NCI-H460 (cell line): ENCODE measurements at regions not wholly inside any gene's neighbourhood (a gene's known extent, or its start where the extent isn't known, plus 50 kb on each side); places are given as distances from the start of the nearest gene placed in this dataset.
"Not testable (repeated sequence)": the region's sequence is repeated elsewhere in the genome, so short reads cannot be mapped to it uniquely, and the experiment has no call there.

ENCODE experiments used
- DNase-seq: peaks from one replicate; pipeline ENCODE4 v3.0.0-alpha.2; 2016; ENCODE audit warnings: low read depth; ENCODE audit errors: extremely low read depth

DNA sequence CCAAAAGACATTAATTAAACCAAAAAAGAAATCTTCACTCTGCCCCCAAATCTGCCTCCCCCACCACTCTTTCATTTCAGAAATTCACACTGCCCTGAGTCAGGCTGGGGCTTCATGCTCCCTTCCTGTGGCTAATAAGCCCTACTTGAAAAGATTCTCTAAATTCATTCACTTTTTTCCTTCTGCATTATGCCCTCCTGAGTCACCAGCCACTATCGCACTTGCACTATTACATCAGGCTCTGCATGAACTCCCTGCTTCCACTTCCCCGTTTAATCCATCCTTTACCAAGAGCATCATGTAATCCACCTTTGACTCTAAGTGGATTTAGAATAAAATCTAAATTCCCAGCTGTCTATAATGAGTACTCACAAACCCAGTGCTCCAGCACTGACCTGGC is 295.4 kb upstream of the KLF3 start:
- no peak for DNase-seq

DNA sequence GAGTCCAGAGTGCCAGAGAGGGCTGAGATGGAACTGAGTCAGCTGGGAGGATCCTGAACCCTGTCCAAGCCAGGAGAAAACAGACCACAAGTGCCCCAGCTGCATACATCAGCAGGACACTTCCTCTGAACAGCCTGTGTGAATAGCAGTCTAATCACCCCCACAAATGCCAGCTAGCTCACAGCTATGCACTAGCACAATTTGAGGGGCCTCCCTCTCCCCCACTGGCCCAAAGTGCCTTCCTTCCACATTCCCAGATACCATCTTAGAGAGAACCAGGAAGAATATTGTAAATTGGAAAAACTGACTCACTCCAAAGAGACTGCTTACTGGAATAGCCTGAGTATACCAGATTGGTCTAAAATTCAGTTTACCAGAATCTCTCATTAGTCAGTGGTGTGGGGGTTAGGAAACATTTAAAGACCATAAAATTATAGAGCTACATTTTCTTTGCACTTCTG is 292.6 kb upstream of the KLF3 start:
- no peak for DNase-seq

DNA sequence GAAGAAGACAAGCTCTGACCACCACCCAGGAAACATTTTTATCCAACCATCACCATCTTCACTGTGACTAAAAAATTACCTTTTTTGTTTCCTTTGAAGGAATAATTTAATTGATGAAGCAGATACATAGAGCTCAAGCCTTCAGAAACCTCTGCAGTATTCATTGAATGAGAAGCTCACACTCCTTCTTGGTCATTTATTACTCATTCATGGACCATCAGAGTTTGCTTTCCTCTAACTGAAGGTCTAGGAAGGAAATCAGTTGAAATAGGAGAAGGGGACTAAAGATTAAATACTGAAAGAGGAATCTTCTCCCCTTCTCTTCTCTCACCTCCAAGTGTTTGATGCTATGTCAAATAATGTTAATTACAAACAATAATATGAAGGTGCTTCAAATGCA is 290.6 kb upstream of the KLF3 start:
- no peak for DNase-seq

DNA sequence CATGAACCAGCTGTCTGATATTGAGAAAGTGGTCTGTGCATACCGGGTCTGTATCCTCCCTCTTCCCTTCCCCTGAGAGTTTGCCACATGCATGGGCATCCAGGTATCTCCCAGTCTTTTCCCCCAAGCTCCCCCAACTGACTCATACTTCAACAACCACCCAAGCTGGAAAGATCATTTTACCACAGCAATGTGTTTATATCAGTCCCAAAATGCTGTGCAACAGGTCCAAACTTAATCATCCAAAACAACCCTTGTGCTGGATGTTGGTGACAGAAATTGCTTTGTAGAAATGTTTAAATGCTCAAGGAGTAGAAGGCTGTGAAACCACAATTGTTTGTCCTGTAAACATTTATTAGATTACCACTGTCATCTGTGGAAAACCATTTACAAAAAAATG is 286.8 kb upstream of the KLF3 start:
- DNase-seq = no peak

DNA sequence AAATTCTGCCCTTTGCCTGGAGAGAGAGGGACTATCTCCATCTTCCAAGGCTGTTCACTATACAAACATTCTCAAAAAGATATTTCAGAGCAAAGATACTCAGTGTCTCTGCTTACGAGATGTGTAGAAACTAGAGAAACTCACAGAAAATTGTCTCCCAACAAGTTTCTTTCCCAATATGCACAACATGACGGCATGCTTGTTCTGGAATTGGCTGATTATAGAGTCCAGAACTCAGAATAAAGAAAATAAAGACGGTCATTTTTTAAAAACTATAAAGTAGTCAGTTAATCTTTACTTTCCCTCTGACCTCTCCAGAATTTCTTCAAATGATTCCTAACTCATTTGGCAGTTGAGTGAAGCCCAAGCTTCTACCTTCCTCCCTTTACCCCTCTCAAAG is 285.5 kb upstream of the KLF3 start:
- no peak for DNase-seq

DNA sequence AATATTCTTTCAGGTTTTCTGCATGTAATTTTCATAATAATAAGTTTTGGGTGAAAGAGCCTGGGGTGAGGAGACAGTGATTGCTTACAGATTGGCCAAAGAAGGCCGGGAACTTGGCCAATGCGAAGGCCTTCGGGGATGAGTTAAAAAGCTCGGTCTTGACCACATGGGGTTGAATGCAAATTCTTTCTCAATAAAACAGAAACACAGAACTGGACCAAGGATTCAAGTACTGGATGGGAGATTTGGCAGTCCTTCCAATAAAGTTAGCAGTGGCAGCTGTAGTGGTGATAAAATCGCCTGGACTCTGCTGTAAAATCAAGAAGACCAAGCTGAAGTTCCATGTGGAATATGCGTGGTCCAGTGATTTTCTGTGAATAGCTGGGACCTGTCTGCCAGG is 282.2 kb upstream of the KLF3 start:
- DNase-seq = no peak

DNA sequence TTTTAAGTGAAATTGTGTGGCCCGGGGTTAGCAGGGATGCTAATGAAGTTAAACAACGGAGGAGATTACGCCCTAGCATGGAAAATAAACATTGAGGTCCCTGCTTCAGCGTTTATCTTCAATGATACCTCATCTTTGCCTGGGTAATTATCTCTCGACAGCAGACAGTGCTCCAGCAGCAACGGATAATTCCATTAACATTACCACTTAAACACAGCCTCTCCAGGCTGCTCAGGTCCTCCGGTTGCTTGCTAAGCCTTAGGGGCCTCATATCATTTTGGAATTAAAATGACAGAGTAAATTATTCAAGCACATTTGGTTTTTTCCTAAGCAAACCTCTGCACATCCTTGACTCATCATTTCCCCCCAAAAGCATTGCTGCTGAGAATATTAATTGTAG is 281.5 kb upstream of the KLF3 start:
- no peak for DNase-seq

DNA sequence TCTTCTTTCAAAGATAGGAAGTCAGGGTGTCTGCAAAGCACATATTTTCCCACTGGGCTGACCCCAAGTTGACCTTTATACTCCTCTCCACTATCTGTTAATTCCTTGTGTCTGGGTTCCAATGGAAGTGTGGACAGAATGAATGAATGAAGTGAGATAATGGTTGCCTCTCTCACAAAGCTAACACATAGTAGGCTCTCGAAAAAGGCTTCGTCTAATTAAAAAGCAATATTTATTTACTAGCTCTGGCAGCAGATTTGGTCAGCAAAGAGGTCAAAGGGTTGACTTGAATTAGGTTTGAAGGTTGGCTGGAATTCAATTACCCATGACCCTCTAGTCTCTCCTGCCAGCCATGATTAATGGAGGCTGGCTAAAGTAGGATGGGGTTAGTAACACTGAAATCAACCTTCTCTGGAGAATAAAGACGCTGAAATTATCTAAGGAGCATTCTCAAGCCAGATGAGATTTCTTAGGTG is 280.3 kb upstream of the KLF3 start:
- DNase-seq = no peak

DNA sequence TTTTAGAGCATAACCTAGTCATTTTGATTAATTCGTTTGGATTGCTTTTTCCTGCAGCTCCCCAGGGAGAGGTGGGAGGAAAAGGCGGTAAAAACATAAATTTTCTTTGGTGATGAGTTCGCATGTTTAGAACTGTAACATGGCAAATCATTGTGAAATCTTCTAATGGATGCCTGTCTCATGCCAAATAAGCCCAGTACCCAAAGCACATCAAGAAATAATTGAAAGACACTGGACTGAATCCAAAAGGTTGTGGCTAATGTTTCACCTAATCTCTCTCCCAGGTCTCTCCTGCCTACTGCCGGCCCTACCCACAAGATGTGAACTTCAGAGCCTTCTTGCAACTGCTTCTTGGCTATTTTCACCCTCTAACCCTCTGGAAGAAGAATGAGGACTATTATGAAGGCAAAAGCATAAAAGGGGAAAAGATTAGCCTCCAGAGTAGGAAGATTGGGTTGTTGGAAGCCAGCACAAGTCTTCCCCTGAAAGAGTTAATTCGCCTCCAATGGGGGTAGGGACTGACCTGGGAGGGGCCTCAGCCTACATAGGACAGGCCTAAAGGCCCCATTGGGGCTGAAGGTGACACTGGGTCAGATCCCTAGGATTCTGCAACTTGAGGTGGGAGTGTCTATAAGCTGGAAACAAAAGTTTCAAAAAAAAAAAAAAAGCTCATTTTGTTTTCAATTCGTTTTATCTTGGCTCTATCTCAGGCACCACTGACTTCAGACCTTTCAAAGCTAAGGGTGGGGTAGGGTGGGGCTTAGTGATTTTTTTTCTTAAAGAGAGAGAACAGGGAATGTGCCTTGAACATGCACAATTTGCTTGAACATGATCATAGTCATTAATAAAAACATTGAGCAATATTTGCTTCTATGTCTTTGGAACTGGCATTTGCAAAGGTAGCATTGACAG is 278.6 kb upstream of the KLF3 start:
- DNase-seq = no peak

DNA sequence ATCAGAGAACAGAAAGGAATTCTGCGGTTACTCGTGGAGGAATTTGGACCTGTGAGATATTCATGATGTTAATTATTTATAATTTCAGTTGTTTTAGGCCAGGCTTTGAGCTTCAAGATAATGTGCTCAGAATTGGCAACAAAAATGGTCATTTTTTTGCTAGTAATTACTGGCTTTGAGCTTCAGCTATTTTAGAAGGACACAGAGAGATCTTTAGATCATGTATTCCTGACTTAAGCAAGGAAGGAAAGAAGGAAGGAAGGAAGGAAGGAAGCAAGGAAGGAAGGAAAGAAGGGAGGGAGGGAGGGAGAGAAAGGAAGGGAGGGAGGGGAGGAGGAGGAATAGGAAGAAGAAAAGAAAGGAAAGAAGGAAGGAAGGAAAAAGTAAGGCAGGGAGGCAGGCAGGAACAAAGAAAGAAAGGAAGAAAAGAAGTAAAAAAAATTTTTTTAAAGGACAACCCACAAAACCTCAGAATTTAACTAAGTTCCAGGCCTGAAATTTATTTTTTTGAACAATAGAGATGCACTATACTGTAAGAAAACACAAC is 277.9 kb upstream of the KLF3 start:
- no peak for DNase-seq

DNA sequence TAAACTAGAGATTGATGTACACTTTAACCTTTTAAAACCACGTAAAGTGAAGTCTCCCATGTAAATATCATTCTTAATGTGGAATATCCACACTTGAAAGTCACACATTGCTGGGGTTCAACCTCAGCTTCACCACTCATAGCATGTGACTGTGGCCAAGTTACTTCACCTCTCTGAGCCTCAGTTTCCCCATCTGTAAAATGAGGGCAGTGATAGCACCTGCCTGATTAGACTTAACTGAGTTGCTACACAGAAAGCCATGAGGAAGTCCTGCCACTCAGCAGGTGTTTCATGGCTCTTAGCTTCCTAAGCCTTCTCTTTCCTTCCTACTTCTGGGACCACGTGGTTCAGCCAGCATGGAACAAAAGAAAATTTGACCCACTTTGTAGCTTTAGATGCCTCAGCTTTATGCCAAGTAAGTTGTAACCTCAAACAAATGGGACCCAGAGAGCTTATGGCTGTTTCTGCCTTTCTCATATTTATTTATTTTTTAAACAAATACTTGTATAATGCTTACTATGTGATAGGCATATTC is 277.3 kb upstream of the KLF3 start:
- no peak for DNase-seq

DNA sequence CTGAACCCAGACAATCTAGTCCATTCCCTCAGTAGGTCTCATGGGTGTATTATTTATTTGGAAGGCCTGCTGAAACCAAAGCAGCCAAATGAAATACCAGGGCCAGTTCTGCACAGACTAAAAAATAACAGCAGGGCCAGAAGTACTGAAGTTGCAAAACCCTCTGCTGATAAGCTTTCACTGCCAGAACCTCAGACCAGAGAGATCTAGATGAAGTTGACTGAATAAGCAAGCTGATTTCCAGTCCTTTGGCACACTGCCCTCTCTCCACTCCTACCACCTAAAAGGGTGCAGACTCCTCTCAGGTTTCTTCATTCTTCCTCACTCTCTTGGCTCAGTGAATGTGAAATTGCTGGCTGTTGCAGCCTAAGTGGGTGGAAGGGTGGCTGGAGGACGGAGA is 276.7 kb upstream of the KLF3 start:
- DNase-seq = no peak

DNA sequence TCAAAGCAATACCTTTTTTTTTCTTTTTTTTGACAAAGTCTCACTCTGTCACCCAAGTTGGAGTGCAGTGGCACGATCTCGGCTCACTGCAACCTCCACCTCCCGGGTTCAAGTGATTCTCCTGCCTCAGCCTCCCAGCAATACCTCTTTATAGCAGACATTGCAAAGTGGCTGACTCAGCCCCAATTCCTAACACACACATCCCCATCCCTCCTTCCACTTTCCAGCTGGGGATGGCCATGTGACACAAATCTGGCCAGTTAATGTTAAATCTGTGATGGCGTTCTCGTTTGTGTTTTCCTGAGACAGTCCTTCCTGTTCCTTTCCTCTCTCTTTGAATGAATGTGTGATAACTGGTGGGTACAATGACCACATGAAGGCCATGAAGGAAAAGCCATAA is 276.2 kb upstream of the KLF3 start:
- DNase-seq = no peak

DNA sequence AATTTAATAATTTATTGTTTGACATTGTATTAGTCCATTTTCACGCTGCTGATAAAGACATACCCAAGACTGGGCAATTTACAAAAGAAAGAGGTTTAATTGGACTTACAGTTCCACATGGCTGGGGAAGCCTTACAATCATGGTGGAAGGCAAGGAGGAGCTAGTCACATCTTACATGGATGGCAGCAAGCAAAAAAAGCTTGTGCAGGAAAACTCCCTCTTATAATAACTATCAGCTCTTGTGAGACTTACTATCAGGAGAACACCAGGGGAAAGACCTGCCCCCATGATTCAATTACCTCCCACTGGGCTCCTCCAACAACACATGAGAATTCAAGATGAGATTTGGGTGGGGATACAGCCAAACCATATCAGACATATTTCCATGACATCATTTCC is 275.1 kb upstream of the KLF3 start:
- not testable (repeated sequence) for DNase-seq

DNA sequence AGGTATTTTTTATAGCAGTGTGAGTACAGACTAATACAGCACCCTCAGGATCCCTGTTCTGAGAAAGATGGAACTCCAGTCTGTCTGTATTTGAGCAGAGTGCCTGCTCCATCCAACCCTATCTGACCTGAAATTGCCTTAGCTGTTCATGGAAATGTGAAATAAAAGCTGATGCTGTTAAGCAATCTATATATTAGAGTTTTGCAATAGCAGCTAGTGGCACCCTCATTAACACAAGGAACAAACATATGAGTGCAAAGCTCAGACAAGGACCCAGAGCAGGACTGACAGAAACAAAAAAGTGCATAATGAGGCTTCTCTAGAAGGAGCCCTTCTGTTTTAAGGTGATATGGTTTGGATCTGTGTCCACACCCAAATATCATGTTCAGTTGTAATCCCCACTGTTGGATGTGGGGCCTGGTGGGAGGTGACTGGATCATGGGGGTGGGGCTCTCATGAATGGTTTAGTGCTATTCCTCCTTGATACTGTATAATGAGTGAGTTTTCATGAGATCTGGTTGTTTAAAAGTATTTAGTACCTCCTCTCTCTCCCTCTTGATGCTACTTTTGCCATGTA is 272.9 kb upstream of the KLF3 start:
- DNase-seq = no peak

DNA sequence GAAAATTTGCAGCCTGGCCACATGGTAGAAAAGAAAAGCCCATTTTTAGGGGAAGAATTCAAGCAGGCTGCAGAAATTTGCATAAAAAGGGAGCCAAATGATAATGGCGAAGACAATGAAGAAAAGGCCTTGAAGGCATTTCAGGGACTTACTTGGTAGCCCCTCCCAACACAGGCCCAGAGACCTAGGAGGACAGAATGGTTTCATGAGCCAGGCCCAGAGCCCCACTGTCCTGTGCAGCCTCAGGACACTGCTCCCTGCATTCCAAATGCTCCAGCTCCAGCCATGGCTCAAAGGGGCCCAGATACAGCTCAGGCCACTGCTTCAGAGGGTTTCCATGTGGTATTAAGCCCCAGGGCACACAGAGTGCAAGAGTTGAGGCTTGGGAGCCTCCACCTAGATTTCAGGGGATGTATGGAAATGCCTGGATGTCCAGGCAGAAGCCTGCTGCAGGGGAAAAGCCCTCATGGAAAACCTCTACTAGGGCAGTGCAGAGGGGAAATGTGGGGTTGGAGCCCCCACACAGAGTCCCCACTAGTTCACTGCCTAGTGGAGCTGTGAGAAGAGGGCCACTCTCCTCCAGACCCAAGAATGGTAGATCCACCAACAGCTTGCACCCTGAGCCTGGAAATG is 271.7 kb upstream of the KLF3 start:
- no peak for DNase-seq

DNA sequence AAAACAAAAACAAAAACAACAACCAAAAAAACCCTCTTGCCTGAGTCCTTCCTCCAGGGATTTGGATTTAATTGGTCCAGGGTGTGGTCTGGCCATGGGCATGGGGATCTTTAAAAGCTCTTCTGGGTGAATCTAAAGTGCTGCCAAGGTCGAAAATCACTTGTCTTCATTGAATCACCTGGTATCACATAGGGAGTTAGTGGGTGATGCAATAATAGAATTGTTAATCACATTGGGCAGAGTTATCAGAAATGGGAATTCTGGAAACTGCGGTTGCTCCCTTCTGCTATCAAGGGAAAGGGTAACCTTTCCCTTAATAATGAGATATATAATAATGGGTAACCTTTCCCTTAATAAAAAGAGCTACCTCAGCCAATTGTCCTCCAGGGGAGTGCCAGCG is 267.9 kb upstream of the KLF3 start:
- no peak for DNase-seq

DNA sequence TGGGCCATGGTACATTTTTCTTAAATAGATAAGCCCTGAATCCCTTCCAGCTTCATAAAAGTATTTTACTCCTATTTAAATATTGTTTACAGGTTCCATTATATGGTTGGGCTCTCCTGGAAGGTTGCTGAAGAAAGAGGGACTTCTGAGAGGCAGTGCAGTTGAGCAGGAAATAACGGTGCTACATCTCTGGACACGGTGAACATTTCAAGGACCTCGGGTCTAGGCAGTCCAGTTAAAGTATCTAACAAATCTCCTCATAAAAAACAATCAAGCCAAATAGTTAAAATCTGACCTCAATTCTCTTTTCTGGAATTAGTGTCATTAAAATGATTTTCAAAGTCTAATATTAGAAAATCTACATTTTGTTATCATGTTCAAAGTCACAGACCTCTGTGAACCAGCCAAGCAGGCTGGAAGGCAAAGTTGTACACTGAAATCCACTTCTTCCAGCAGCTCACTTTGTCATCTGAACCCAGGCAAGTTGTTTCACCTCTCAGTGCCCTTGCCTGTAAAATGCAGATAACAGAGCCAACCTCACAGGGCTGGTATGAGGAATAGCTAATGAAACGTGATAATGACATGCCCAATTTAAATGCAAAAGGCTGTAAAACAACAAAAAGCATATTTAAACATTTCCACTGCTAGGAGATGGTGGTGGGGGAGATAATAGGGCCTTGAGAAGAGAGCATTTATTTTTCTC is 267.0 kb upstream of the KLF3 start:
- no peak for DNase-seq

DNA sequence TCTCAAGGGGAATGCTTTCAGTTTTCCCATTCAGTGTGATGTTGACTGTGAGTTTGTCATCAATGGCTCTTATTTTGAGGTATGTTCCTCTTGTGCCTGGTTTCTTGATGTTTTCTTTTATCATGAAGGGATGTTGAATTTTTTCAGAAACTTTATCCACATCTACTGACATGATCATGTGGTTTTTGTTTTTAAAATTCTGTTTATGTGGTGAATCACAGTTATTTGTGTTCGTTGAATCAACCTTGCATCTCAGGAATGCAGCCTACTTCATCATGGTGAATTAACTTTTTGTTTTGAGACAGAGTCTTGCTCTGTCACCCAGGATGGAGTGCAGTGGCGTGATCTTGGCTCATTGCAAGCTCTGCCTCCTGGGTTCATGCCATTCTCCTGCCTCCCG is 263.1 kb upstream of the KLF3 start:
- DNase-seq = no peak

DNA sequence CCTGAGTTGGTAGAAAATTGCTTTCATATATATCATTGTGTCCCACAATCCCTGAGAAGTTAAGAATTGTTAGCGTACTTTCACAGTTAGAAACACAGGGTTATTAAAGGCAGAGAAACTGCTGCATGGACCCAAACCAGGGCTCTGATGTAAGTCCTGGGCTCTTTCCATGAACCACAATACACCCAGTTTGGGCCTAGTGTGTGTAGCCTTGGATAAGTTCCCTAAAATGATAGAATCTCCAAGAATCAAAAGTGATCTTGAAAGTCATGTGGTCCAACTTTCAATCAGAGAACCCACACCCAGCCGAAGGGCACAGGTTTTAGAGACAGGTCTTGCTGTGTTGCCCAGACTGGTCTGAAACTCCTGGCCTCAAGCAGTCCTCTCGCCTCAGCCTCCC is 257.8 kb upstream of the KLF3 start:
- DNase-seq = no peak

DNA sequence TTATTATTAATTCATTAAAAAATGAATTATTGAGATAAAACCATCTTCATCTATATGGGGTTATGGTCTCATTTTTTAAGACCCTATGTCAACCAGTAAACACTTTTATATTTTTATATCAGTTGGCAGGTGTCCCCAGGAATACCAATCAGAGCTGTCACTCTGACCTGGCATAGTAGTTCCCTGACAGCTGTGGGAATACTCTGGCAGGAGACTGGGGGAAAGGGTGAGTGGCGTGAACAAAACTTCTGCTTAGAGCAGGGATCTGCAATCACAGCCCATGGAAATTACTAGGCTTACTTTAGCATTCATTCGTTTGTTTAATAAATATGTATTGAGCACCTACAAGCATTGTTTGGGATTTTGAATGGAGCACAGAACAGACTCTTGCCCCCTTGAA is 254.1 kb upstream of the KLF3 start:
- DNase-seq = no peak
